Mucosa of stomach (tissue), 1 donor: ENCODE measurements at regions not wholly inside any gene's neighbourhood (a gene's known extent, or its start where the extent isn't known, plus 50 kb on each side); places are given as distances from the start of the nearest gene placed in this dataset.
"Not testable (repeated sequence)": the region's sequence is repeated elsewhere in the genome, so short reads cannot be mapped to it uniquely, and the experiment has no call there.

Experiments
- H3K27me3 ChIP-seq: one replicate; pipeline ENCODE4 v1.7.0; 2013; ENCODE audit warnings: mild to moderate bottlenecking, low read length; ENCODE audit not compliant: control insufficient read depth, insufficient read depth
- H3K36me3 ChIP-seq: one replicate; pipeline ENCODE4 v1.7.0; 2013; ENCODE audit warnings: low read length; ENCODE audit not compliant: control insufficient read depth, insufficient read depth
- H3K4me1 ChIP-seq: one replicate; pipeline ENCODE4 v1.7.0; 2013; ENCODE audit warnings: mild to moderate bottlenecking, low read length; ENCODE audit not compliant: control insufficient read depth, insufficient read depth
- H3K4me3 ChIP-seq: one replicate; pipeline ENCODE4 v1.7.0; 2013; ENCODE audit warnings: low read length
- H3K9ac ChIP-seq: one replicate; pipeline ENCODE4 v1.7.0; 2013; ENCODE audit warnings: mild to moderate bottlenecking, low read length, moderate library complexity
- H3K9me3 ChIP-seq: one replicate; pipeline ENCODE4 v1.7.0; 2013; ENCODE audit warnings: mild to moderate bottlenecking, low read length, moderate library complexity; ENCODE audit not compliant: control insufficient read depth
- donor health status: Pancreatic carcinoma.

- no peak overlapping the region for H3K9ac ChIP-seq
- no peaks in the 10 kb centered on the region for H3K4me1 ChIP-seq
Measured at GRCh38 chr18:22591222-22591621, 173.5 kb upstream of the CTAGE1 start.

GRCh38 chr18:22594155-22594690 lies 176.5 kb upstream of the CTAGE1 start:
- Histone ChIP-seq H3K9me3 (no peaks in the 10 kb centered on the region), H3K4me1 (no peaks in the 10 kb centered on the region), H3K9ac (no peak overlapping the region), H3K36me3 (no peaks in the 10 kb centered on the region), H3K27me3 (no peaks in the 10 kb centered on the region), H3K4me3 (no peak overlapping the region)

More at GRCh38 chr18:22591222-22591621, 173.5 kb upstream of the CTAGE1 start:
- Histone ChIP-seq H3K27me3 (no peaks in the 10 kb centered on the region), H3K9me3 (no peaks in the 10 kb centered on the region), H3K4me3 (no peak overlapping the region), H3K36me3 (no peaks in the 10 kb centered on the region)

DNA sequence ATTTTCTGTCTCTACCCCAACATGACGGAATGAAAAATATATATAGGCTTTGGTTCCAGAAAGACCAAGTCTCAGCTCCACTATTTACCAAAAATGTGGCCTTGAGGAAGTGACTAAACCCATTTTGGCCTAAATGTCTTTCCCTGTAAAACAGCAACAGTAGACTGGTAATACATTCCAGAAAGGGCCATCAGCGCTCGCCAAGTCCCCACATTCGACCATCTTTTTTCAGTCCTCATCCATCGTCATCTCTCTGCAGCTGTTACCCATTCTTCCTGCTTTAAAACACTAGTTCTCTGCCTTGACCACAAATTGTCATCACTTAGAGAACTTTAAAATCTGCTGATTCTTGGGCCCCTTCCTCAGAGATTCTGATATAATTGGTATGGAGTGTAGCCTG lies 183.8 kb upstream of the CTAGE1 start:
- H3K9me3 ChIP-seq: no peaks in the 10 kb centered on the region
- no peaks in the 10 kb centered on the region for H3K27me3 ChIP-seq
- no peak overlapping the region for H3K9ac ChIP-seq
- no peaks in the 10 kb centered on the region for H3K36me3 ChIP-seq
- H3K4me3 ChIP-seq: no peak overlapping the region
- no peaks in the 10 kb centered on the region for H3K4me1 ChIP-seq

DNA sequence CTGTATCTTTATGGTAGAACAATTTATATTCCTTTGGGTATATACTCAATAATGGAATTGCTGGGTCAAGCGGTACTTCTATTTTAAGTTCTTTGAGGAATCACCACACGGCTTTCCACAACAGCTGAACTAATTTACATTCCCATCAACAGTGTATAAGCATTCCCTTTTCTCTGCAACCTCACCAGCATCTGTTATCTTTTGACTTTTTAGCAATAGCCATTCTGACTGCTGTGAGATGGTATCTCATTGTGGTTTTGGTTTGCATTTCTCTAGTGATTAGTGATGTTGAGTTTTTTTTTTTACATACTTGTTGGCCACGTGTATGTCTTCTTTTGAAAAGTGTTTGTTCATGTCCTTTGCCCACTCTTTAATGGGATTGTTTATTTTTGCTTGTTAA lies 184.7 kb upstream of the CTAGE1 start:
- H3K4me1 ChIP-seq, H3K9ac ChIP-seq, H3K27me3 ChIP-seq, H3K36me3 ChIP-seq, H3K9me3 ChIP-seq, H3K4me3 ChIP-seq: not testable (repeated sequence)

- H3K4me3 ChIP-seq: no peak overlapping the region
- no peaks in the 10 kb centered on the region for H3K36me3 ChIP-seq
- no peaks in the 10 kb centered on the region for H3K9me3 ChIP-seq
- no peaks in the 10 kb centered on the region for H3K27me3 ChIP-seq
- H3K4me1 ChIP-seq: no peaks in the 10 kb centered on the region
- no peak overlapping the region for H3K9ac ChIP-seq
Measured at GRCh38 chr18:22603902-22604301, 186.2 kb upstream of the CTAGE1 start.

- peaks cover under 1% of the 10 kb centered on the region for H3K4me1 ChIP-seq
Measured at GRCh38 chr18:22604390-22604985, 186.8 kb upstream of the CTAGE1 start.

DNA sequence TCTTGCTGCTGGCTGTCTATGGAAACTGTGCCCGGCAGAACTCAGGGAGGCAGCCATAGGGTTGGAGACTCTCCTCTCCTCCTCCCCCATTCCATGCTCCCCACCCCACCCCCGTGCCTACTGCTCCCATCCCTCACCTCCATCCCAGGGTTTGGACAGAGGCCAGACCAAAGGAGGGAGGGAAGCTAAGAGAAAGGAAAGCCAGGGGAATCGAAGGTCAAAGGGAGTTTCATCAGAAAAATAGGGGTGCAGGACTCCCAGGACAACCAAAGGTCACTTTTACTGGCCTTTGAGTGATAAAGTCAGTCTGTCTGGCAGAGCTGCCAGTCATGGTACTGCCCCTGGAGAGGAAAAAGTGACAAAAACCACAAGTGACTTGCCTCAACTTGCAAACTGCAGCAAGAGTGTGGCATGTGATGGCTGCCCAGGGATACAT lies 187.3 kb upstream of the CTAGE1 start:
- H3K27me3 ChIP-seq: no peaks in the 10 kb centered on the region
- no peak overlapping the region for H3K4me3 ChIP-seq
- H3K9ac ChIP-seq: no peak overlapping the region
- H3K36me3 ChIP-seq: no peaks in the 10 kb centered on the region
- peaks cover 5% of the 10 kb centered on the region for H3K4me1 ChIP-seq
- no peaks in the 10 kb centered on the region for H3K9me3 ChIP-seq

More at GRCh38 chr18:22604390-22604985, 186.8 kb upstream of the CTAGE1 start:
- no peaks in the 10 kb centered on the region for H3K27me3 ChIP-seq
- H3K36me3 ChIP-seq: no peaks in the 10 kb centered on the region
- H3K4me3 ChIP-seq: no peak overlapping the region
- H3K9me3 ChIP-seq: no peaks in the 10 kb centered on the region
- H3K9ac ChIP-seq: no peak overlapping the region

GRCh38 chr18:22605736-22606135 lies 188.0 kb upstream of the CTAGE1 start:
- no peaks in the 10 kb centered on the region for H3K36me3 ChIP-seq
- no peak overlapping the region for H3K4me3 ChIP-seq
- H3K27me3 ChIP-seq: no peaks in the 10 kb centered on the region
- no peaks in the 10 kb centered on the region for H3K9me3 ChIP-seq
- H3K4me1 ChIP-seq: peaks cover 5% of the 10 kb centered on the region
- no peak overlapping the region for H3K9ac ChIP-seq

DNA sequence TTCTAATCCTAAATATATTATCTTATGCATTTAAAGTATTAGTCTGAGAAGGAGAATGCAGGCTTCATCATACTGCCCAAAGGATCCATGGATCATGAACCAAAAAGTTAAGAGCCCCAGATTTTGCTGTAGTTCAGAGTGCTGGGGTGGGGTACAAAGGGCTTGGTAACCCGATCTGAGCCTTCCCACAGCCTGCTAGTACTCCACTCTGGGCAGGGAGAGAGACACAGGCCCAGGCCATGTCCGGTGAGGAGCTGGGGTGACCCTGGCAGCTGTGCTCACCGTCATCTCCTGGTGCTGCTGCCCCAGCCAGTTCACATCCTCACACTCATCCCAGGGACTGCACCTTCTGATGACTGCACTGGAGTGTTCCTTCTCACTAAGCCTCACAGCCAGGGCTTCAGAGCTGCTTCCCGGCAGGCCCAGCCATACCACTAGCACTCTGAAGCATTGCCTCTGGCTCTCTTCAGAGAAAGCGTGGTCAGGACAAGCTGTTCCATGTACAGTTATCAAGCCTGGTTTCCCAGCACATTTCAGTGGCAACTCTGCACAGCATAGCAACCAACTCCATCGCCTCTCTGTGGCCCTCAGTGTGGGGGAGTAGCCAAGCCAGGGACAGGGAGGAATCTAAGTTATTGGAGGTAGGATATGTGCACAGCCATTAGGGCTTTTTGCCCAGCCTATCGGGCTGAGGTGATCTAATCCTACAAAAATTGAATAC lies 189.0 kb upstream of the CTAGE1 start:
- Histone ChIP-seq H3K9ac (no peak overlapping the region), H3K9me3 (no peaks in the 10 kb centered on the region), H3K4me1 (peaks cover 5% of the 10 kb centered on the region), H3K36me3 (no peaks in the 10 kb centered on the region), H3K4me3 (no peak overlapping the region), H3K27me3 (no peaks in the 10 kb centered on the region)

DNA sequence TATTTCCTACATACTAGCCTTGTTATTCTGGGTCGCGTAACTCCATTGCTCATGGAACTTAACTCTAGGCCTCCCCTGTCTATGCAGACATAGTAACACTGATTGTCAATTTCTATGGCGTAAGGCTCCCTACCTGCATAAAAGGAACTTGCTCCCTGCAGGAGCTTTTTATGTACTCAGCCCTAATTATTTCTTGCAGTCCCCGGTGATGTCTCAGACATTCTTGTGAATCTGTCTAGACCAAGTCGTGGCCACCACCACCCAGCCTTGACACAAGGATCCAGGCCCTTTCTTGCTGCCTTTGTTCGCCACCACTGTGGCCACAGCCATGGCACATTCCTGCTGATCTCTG lies 189.5 kb upstream of the CTAGE1 start:
- Histone ChIP-seq H3K9me3 (no peaks in the 10 kb centered on the region), H3K4me3 (no peak overlapping the region)

DNA sequence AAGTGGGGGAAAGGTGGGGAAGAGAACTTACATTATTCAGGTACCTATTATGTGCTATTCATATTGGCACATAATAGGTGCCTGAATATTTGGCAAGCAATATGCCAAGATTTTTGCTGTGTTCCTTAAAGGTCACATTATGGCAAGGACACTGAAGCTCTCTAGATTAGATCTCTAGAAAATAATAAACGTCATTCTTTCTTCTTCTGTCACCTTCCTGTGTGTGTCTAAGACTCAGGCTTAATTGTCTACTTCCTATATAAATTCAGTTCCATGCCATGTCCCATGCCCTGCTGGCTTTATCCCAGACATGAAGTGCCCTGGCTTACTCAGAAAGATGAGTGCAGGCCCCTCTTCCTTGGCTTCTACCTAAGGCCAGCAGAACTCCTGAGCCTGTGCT lies 191.1 kb upstream of the CTAGE1 start:
- H3K9ac ChIP-seq: no peak overlapping the region
- H3K36me3 ChIP-seq: no peaks in the 10 kb centered on the region
- no peaks in the 10 kb centered on the region for H3K9me3 ChIP-seq
- H3K4me3 ChIP-seq: no peak overlapping the region
- H3K27me3 ChIP-seq: no peaks in the 10 kb centered on the region
- H3K4me1 ChIP-seq: peaks cover 9% of the 10 kb centered on the region

More for the DNA sequence above, 189.5 kb upstream of the CTAGE1 start:
- H3K36me3 ChIP-seq: no peaks in the 10 kb centered on the region
- H3K27me3 ChIP-seq: no peaks in the 10 kb centered on the region
- peaks cover 5% of the 10 kb centered on the region for H3K4me1 ChIP-seq
- no peak overlapping the region for H3K9ac ChIP-seq

DNA sequence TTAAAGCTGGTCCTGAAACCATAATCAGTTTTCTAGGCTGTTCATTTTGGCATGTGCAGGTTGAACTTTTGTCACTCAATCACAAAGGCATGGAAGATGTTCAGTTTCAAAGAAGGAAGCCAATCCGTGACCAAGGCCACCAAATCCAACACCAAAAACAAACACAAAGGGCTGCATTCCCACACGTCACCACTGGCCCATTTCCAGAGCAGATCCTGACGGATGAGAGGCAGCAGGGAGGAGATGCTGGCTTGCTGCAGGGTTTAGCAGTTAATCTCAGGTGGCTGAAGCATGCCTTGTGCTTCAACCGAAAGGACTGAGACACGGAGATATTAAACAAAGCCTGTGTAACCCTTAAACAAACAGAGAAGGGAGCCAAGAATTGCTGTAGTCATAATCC lies 191.9 kb upstream of the CTAGE1 start:
- Histone ChIP-seq H3K4me1 (peaks cover 9% of the 10 kb centered on the region), H3K4me3 (no peak overlapping the region), H3K9ac (no peak overlapping the region), H3K9me3 (no peaks in the 10 kb centered on the region), H3K36me3 (no peaks in the 10 kb centered on the region), H3K27me3 (no peaks in the 10 kb centered on the region)
